ENCODE measurements at regions not wholly inside any gene's neighbourhood (a gene's known extent, or its start where the extent isn't known, plus 50 kb on each side); places are given as distances from the start of the nearest gene placed in this dataset.

GRCh38 chr20:41678799-41679198 is 60.6 kb upstream of the CHD6 start:
- TF ChIP-seq, protein P1, sequence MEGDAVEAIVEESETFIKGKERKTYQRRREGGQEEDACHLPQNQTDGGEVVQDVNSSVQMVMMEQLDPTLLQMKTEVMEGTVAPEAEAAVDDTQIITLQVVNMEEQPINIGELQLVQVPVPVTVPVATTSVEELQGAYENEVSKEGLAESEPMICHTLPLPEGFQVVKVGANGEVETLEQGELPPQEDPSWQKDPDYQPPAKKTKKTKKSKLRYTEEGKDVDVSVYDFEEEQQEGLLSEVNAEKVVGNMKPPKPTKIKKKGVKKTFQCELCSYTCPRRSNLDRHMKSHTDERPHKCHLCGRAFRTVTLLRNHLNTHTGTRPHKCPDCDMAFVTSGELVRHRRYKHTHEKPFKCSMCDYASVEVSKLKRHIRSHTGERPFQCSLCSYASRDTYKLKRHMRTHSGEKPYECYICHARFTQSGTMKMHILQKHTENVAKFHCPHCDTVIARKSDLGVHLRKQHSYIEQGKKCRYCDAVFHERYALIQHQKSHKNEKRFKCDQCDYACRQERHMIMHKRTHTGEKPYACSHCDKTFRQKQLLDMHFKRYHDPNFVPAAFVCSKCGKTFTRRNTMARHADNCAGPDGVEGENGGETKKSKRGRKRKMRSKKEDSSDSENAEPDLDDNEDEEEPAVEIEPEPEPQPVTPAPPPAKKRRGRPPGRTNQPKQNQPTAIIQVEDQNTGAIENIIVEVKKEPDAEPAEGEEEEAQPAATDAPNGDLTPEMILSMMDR (IDR thresholded peaks at IDR 0.05), result no peak
- no peak for TF ChIP-seq POLR2A (IDR thresholded peaks at IDR 0.05)
